Skeletal muscle tissue (tissue), 3 donors: ENCODE measurements at regions not wholly inside any gene's neighbourhood (a gene's known extent, or its start where the extent isn't known, plus 50 kb on each side); places are given as distances from the start of the nearest gene placed in this dataset.

Experiments used
- H3K27ac ChIP-seq: one replicate; pipeline ENCODE4 v1.7.0; 2013; ENCODE audit warnings: mild to moderate bottlenecking, low read depth, low read length, inconsistent platforms
- H3K27me3 ChIP-seq, 3 donors: one replicate each; pipeline ENCODE4 v1.7.0; 2013; ENCODE audit warnings: low read length in 3 of 3; ENCODE audit not compliant: control insufficient read depth in 3 of 3, insufficient read depth in 3 of 3
- H3K36me3 ChIP-seq, 3 donors: one replicate each; pipeline ENCODE4 v1.7.0; 2013; ENCODE audit warnings: low read length in 3 of 3; ENCODE audit not compliant: control insufficient read depth in 3 of 3, insufficient read depth in 3 of 3
- H3K4me1 ChIP-seq, 3 donors: one replicate each; pipeline ENCODE4 v1.7.0; 2013; ENCODE audit warnings: low read length in 3 of 3, mild to moderate bottlenecking in 3 of 3; ENCODE audit not compliant: control insufficient read depth in 3 of 3, insufficient read depth in 3 of 3
- H3K4me3 ChIP-seq, 3 donors: one replicate each; pipeline ENCODE4 v1.7.0; 2013; ENCODE audit warnings: low read length in 3 of 3
- H3K9ac ChIP-seq, 3 donors: one replicate each; pipeline ENCODE4 v1.7.0; 2013; ENCODE audit warnings: low read length in 3 of 3, mild to moderate bottlenecking in 3 of 3, moderate library complexity in 2 of 3, low read depth in 1 of 3
- H3K9me3 ChIP-seq, 3 donors: one replicate each; pipeline ENCODE4 v1.7.0; 2013; ENCODE audit warnings: low read length in 3 of 3; ENCODE audit not compliant: control insufficient read depth in 3 of 3
- donor health status: Osteomylitis.

- no peak overlapping the region for H3K27ac ChIP-seq
- H3K4me1 ChIP-seq = no peaks in the 10 kb centered on the region
- no peaks in the 10 kb centered on the region for H3K36me3 ChIP-seq
- no peaks in the 10 kb centered on the region for H3K27me3 ChIP-seq
- no peak overlapping the region for H3K4me3 ChIP-seq
- H3K9ac ChIP-seq = no peak overlapping the region
- H3K9me3 ChIP-seq = no peaks in the 10 kb centered on the region
Measured at GRCh38 chr10:107616031-107616430, 451.5 kb upstream of the SORCS1 start.

- Histone ChIP-seq H3K9me3 (no peaks in the 10 kb centered on the region), H3K36me3 (no peaks in the 10 kb centered on the region), H3K9ac (no peak overlapping the region), H3K4me3 (no peak overlapping the region), H3K27ac (no peak overlapping the region), H3K27me3 (no peaks in the 10 kb centered on the region), H3K4me1 (no peaks in the 10 kb centered on the region)
Measured at GRCh38 chr10:107614939-107615685, 450.6 kb upstream of the SORCS1 start.

- no peaks in the 10 kb centered on the region for H3K9me3 ChIP-seq
- H3K9ac ChIP-seq = no peak overlapping the region
- no peak overlapping the region for H3K4me3 ChIP-seq
- no peak overlapping the region for H3K27ac ChIP-seq
- H3K27me3 ChIP-seq = no peaks in the 10 kb centered on the region
- no peaks in the 10 kb centered on the region for H3K36me3 ChIP-seq
- H3K4me1 ChIP-seq = no peaks in the 10 kb centered on the region
Measured at GRCh38 chr10:107611115-107611514, 446.6 kb upstream of the SORCS1 start.

- no peaks in the 10 kb centered on the region for H3K27me3 ChIP-seq
- no peak overlapping the region for H3K27ac ChIP-seq
- H3K9me3 ChIP-seq = peaks cover 0 to 3% (median 0%) of the 10 kb centered on the region in 3 donors
- no peak overlapping the region for H3K4me3 ChIP-seq
- no peaks in the 10 kb centered on the region for H3K4me1 ChIP-seq
- no peak overlapping the region for H3K9ac ChIP-seq
- H3K36me3 ChIP-seq = no peaks in the 10 kb centered on the region
Measured at GRCh38 chr10:107589081-107589480, 424.6 kb upstream of the SORCS1 start.

GRCh38 chr10:107585630-107586029, 421.1 kb upstream of the SORCS1 start:
- Histone ChIP-seq H3K9me3 (peaks cover 0 to 3% (median 0%) of the 10 kb centered on the region in 3 donors), H3K27ac (no peak overlapping the region), H3K4me3 (no peak overlapping the region), H3K27me3 (no peaks in the 10 kb centered on the region), H3K4me1 (no peaks in the 10 kb centered on the region), H3K9ac (no peak overlapping the region), H3K36me3 (no peaks in the 10 kb centered on the region)

GRCh38 chr10:107583974-107584373, 419.5 kb upstream of the SORCS1 start:
- Histone ChIP-seq H3K27ac (no peak overlapping the region), H3K4me3 (no peak overlapping the region), H3K4me1 (no peaks in the 10 kb centered on the region), H3K9me3 (peaks cover 0 to 3% (median 0%) of the 10 kb centered on the region in 3 donors), H3K9ac (no peak overlapping the region), H3K36me3 (no peaks in the 10 kb centered on the region), H3K27me3 (no peaks in the 10 kb centered on the region)

GRCh38 chr10:107579970-107580369, 415.5 kb upstream of the SORCS1 start:
- Histone ChIP-seq H3K27me3 (no peaks in the 10 kb centered on the region), H3K27ac (no peak overlapping the region), H3K4me3 (no peak overlapping the region), H3K36me3 (no peaks in the 10 kb centered on the region), H3K4me1 (peaks cover 3 to 8% (median 7%) of the 10 kb centered on the region in 3 donors), H3K9me3 (no peaks in the 10 kb centered on the region), H3K9ac (no peak overlapping the region)

GRCh38 chr10:107577221-107577620, 412.7 kb upstream of the SORCS1 start:
- Histone ChIP-seq H3K27me3 (no peaks in the 10 kb centered on the region), H3K36me3 (no peaks in the 10 kb centered on the region), H3K9me3 (no peaks in the 10 kb centered on the region), H3K9ac (no peak overlapping the region), H3K27ac (no peak overlapping the region), H3K4me1 (peaks cover 3 to 8% (median 7%) of the 10 kb centered on the region in 3 donors), H3K4me3 (no peak overlapping the region)

- no peaks in the 10 kb centered on the region for H3K36me3 ChIP-seq
- no peaks in the 10 kb centered on the region for H3K27me3 ChIP-seq
- H3K9me3 ChIP-seq = no peaks in the 10 kb centered on the region
- H3K4me1 ChIP-seq = peaks cover 3 to 8% (median 7%) of the 10 kb centered on the region in 3 donors
- no peak overlapping the region for H3K27ac ChIP-seq
- no peak overlapping the region for H3K9ac ChIP-seq
- H3K4me3 ChIP-seq = no peak overlapping the region
Measured at GRCh38 chr10:107576746-107577145, 412.2 kb upstream of the SORCS1 start.

- H3K27me3 ChIP-seq = no peaks in the 10 kb centered on the region
- no peak overlapping the region for H3K4me3 ChIP-seq
- no peak overlapping the region for H3K9ac ChIP-seq
- H3K36me3 ChIP-seq = no peaks in the 10 kb centered on the region
- H3K27ac ChIP-seq = no peak overlapping the region
- H3K4me1 ChIP-seq = no peaks in the 10 kb centered on the region
- H3K9me3 ChIP-seq = peaks cover 0 to 3% (median 0%) of the 10 kb centered on the region in 3 donors
Measured at GRCh38 chr10:107565014-107565413, 400.5 kb upstream of the SORCS1 start.
